SH-SY5Y (cell line): ENCODE measurements at regions not wholly inside any gene's neighbourhood (a gene's known extent, or its start where the extent isn't known, plus 50 kb on each side); places are given as distances from the start of the nearest gene placed in this dataset.

Experiments
- GATA2 ChIP-seq: IDR thresholded peaks from 2 replicates; pipeline ENCODE4 v1.6.1; 2011; ENCODE audit warnings: mild to moderate bottlenecking, low read depth, low read length
- GATA3 ChIP-seq: IDR thresholded peaks from 2 replicates; pipeline ENCODE4 v1.6.1; 2011; ENCODE audit warnings: low read depth, mild to moderate bottlenecking, low read length, moderate library complexity

GRCh38 chr3:35241236-35241635 is 398.1 kb upstream of the ARPP21 start:
- no peak for TF ChIP-seq GATA2
- no peak for TF ChIP-seq GATA3
